ENCODE measurements at regions not wholly inside any gene's neighbourhood (a gene's known extent, or its start where the extent isn't known, plus 50 kb on each side); places are given as distances from the start of the nearest gene placed in this dataset.

DNA sequence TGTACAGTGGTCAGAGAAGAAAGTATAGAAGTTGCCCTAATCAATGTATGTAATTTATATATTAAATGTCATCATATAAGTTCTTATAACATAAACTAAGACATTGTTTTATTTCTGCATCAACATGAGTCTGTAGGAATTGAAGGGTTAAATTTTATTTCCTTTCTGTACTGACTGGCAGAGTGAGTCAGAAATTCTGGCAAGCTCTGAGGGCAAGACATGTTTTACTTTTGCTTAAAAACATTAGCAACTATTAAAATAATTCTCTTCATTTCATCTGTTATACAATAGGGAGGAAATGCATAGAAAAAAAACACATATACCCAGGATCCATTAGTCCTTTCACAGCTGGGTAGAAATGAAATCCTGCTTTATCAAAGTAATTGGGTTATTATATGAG, 171.4 kb upstream of the ALCAM start:
- ATAC-seq (ENCODE audit: insufficient read depth, low read depth), result no peak
- no peaks in the 10 kb centered on the region for H3K36me3 ChIP-seq (ENCODE audit: insufficient read depth, low read length)
- H3K9me3 ChIP-seq (ENCODE audit: insufficient read depth, low read length, severe bottlenecking), result no peaks in the 10 kb centered on the region
- no peak overlapping the region for H3K4me3 ChIP-seq (ENCODE audit: low read depth in 1 of 2, low read length in 2 of 2)
- no peak for TF ChIP-seq EZH2 (IDR thresholded peaks at IDR 0.05; ENCODE audit: borderline replicate concordance, low read depth, low read length, severe bottlenecking)
- TF ChIP-seq, protein P1, sequence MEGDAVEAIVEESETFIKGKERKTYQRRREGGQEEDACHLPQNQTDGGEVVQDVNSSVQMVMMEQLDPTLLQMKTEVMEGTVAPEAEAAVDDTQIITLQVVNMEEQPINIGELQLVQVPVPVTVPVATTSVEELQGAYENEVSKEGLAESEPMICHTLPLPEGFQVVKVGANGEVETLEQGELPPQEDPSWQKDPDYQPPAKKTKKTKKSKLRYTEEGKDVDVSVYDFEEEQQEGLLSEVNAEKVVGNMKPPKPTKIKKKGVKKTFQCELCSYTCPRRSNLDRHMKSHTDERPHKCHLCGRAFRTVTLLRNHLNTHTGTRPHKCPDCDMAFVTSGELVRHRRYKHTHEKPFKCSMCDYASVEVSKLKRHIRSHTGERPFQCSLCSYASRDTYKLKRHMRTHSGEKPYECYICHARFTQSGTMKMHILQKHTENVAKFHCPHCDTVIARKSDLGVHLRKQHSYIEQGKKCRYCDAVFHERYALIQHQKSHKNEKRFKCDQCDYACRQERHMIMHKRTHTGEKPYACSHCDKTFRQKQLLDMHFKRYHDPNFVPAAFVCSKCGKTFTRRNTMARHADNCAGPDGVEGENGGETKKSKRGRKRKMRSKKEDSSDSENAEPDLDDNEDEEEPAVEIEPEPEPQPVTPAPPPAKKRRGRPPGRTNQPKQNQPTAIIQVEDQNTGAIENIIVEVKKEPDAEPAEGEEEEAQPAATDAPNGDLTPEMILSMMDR (IDR thresholded peaks at IDR 0.05; ENCODE audit: borderline replicate concordance, extremely low read depth, low read length, poor library complexity, severe bottlenecking), result no peak
- no peaks in the 10 kb centered on the region for H3K79me2 ChIP-seq (ENCODE audit: insufficient read depth, low read length)
- no peaks in the 10 kb centered on the region for H3K4me1 ChIP-seq (ENCODE audit: insufficient read depth, low read length)
- H4K20me1 ChIP-seq (ENCODE audit: insufficient read depth, low read length), result no peaks in the 10 kb centered on the region
- no peak overlapping the region for H3K4me2 ChIP-seq (ENCODE audit: insufficient read depth, low read length)
- H3K9ac ChIP-seq (ENCODE audit: low read depth, low read length), result no peak overlapping the region
- no peak overlapping the region for H2AFZ ChIP-seq (ENCODE audit: low read depth, low read length)
- DNase-seq, result no peak
- no peaks in the 10 kb centered on the region for H3K27me3 ChIP-seq (ENCODE audit: insufficient read depth, low read length, poor library complexity)
- no peak overlapping the region for H3K27ac ChIP-seq (ENCODE audit: low read length)

DNA sequence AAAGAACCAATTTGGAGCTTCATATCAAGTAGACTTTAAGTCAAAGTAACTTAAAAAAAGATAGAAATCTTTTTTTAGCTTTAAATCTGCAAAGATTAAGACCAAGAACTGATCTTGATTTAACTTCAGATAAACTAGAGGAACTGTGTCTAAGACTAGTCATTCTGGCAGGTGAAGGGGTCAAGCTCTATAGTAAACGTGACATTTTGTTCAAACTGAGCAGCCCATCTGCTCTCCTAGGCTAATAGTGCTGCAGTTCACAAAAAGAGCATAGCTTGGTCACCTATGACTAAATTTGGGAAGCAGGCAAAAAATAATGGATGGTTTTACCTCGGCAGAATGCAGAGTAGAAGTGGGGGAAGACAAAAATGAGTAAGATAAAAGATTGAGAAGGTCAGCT, 168.8 kb upstream of the ALCAM start:
- H3K36me3 ChIP-seq (ENCODE audit: insufficient read depth, low read length), result no peaks in the 10 kb centered on the region
- no peaks in the 10 kb centered on the region for H4K20me1 ChIP-seq (ENCODE audit: insufficient read depth, low read length)
- no peak for TF ChIP-seq EZH2 (IDR thresholded peaks at IDR 0.05; ENCODE audit: borderline replicate concordance, low read depth, low read length, severe bottlenecking)
- TF ChIP-seq, protein P1 (IDR thresholded peaks at IDR 0.05; ENCODE audit: borderline replicate concordance, extremely low read depth, low read length, poor library complexity, severe bottlenecking), result no peak
- H3K4me2 ChIP-seq (ENCODE audit: insufficient read depth, low read length), result no peak overlapping the region
- H3K27me3 ChIP-seq (ENCODE audit: insufficient read depth, low read length, poor library complexity), result no peaks in the 10 kb centered on the region
- no peaks in the 10 kb centered on the region for H3K79me2 ChIP-seq (ENCODE audit: insufficient read depth, low read length)
- H2AFZ ChIP-seq (ENCODE audit: low read depth, low read length), result no peak overlapping the region
- H3K9me3 ChIP-seq (ENCODE audit: insufficient read depth, low read length, severe bottlenecking), result no peaks in the 10 kb centered on the region
- H3K27ac ChIP-seq (ENCODE audit: low read length), result no peak overlapping the region
- no peak overlapping the region for H3K9ac ChIP-seq (ENCODE audit: low read depth, low read length)
- no peak for DNase-seq
- H3K4me1 ChIP-seq (ENCODE audit: insufficient read depth, low read length), result no peaks in the 10 kb centered on the region
- ATAC-seq (ENCODE audit: insufficient read depth, low read depth), result no peak
- no peak overlapping the region for H3K4me3 ChIP-seq (ENCODE audit: low read depth in 1 of 2, low read length in 2 of 2)

DNA sequence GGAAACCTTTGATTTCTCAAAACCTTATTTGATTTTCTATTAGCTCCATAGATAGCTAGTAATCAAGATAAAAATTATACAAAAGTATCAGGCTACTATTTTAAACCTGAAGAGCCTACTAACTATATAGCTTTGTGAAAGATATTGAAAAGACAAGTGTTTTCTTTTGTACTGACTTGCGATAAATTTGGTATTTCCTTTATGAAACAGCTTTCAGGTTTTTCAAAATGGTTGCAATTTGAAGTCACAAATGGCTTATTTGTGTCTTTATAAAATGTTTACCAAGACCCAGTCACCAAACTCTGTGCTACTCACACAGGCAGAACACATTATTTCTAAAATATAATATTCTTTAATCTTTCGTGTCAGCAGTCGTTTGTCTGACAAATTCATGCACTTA, 167.5 kb upstream of the ALCAM start:
- H3K4me3 ChIP-seq (ENCODE audit: low read depth in 1 of 2, low read length in 2 of 2), result no peak overlapping the region
- H3K36me3 ChIP-seq (ENCODE audit: insufficient read depth, low read length), result no peaks in the 10 kb centered on the region
- no peak overlapping the region for H3K27ac ChIP-seq (ENCODE audit: low read length)
- no peaks in the 10 kb centered on the region for H3K9me3 ChIP-seq (ENCODE audit: insufficient read depth, low read length, severe bottlenecking)
- H3K27me3 ChIP-seq (ENCODE audit: insufficient read depth, low read length, poor library complexity), result no peaks in the 10 kb centered on the region
- H3K9ac ChIP-seq (ENCODE audit: low read depth, low read length), result no peak overlapping the region
- H3K4me1 ChIP-seq (ENCODE audit: insufficient read depth, low read length), result no peaks in the 10 kb centered on the region
- ATAC-seq (ENCODE audit: insufficient read depth, low read depth) (no peak), DNase-seq (no peak)
- no peaks in the 10 kb centered on the region for H4K20me1 ChIP-seq (ENCODE audit: insufficient read depth, low read length)
- H2AFZ ChIP-seq (ENCODE audit: low read depth, low read length), result no peak overlapping the region
- no peak overlapping the region for H3K4me2 ChIP-seq (ENCODE audit: insufficient read depth, low read length)
- H3K79me2 ChIP-seq (ENCODE audit: insufficient read depth, low read length), result no peaks in the 10 kb centered on the region
- TF ChIP-seq, protein P1 (IDR thresholded peaks at IDR 0.05; ENCODE audit: borderline replicate concordance, extremely low read depth, low read length, poor library complexity, severe bottlenecking), result no peak
- no peak for TF ChIP-seq EZH2 (IDR thresholded peaks at IDR 0.05; ENCODE audit: borderline replicate concordance, low read depth, low read length, severe bottlenecking)

DNA sequence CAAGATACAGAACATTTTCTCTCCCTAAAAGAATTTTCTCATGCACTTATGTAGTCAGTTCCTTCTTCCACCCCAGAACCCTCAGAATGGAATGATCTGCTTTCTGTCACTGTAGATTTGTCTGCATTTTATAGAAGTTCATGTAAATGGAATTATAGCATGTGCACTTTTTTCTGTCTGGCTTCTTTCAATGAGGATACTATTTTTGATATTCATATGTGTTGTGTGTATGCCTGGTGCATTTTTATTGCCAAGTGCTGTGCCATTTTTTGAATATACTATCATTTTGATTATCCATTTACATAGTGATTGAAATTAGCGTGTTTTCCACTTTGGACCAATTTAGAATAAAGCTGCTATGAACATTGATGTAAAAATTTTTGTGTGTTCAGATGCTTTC, 156.6 kb upstream of the ALCAM start:
- Histone ChIP-seq H4K20me1 (ENCODE audit: insufficient read depth, low read length) (no peaks in the 10 kb centered on the region), H3K9me3 (ENCODE audit: insufficient read depth, low read length, severe bottlenecking) (no peaks in the 10 kb centered on the region), H3K36me3 (ENCODE audit: insufficient read depth, low read length) (no peaks in the 10 kb centered on the region), H3K27me3 (ENCODE audit: insufficient read depth, low read length, poor library complexity) (no peaks in the 10 kb centered on the region), H3K79me2 (ENCODE audit: insufficient read depth, low read length) (no peaks in the 10 kb centered on the region), H3K4me2 (ENCODE audit: insufficient read depth, low read length) (no peak overlapping the region), H3K4me3 (ENCODE audit: low read depth in 1 of 2, low read length in 2 of 2) (no peak overlapping the region), H3K27ac (ENCODE audit: low read length) (no peak overlapping the region), H3K4me1 (ENCODE audit: insufficient read depth, low read length) (no peaks in the 10 kb centered on the region), H3K9ac (ENCODE audit: low read depth, low read length) (no peak overlapping the region), H2AFZ (ENCODE audit: low read depth, low read length) (no peak overlapping the region)
- DNase-seq (no peak), ATAC-seq (ENCODE audit: insufficient read depth, low read depth) (no peak)
- TF ChIP-seq EZH2 (IDR thresholded peaks at IDR 0.05; ENCODE audit: borderline replicate concordance, low read depth, low read length, severe bottlenecking), result no peak
- TF ChIP-seq, protein P1 (IDR thresholded peaks at IDR 0.05; ENCODE audit: borderline replicate concordance, extremely low read depth, low read length, poor library complexity, severe bottlenecking), result no peak
